ENCODE measurements at regions not wholly inside any gene's neighbourhood (a gene's known extent, or its start where the extent isn't known, plus 50 kb on each side); places are given as distances from the start of the nearest gene placed in this dataset.

- RAD21 ChIA-PET (ENCODE audit: low non-redundant PET in 1 of 2, low total read pairs in 2 of 2, uncharacterized antibody in 2 of 2, unreplicated experiment in 2 of 2), result no interaction called here
- Histone ChIP-seq H3K4me2 (ENCODE audit: low read length) (no peak overlapping the region), H3K9me3 (ENCODE audit: control insufficient read depth in 1 of 2, insufficient read depth in 1 of 2, low read depth in 1 of 2, low read length in 2 of 2) (no peaks in the 10 kb centered on the region; a peak in 1 of 4 replicates), H3K4me3 (replicated peaks in 1 of 2; ENCODE audit: low read depth in 1 of 2, low read length in 2 of 2) (no peak overlapping the region), H3K36me3 (ENCODE audit: control insufficient read depth in 1 of 2, insufficient read depth in 2 of 2, low read length in 2 of 2) (no peaks in the 10 kb centered on the region), H3K79me2 (ENCODE audit: insufficient read depth, low read length) (no peaks in the 10 kb centered on the region), H2AFZ (ENCODE audit: low read depth, low read length, poor library complexity, severe bottlenecking) (no peak overlapping the region), H3K9me2 (ENCODE audit: insufficient read depth) (no peaks in the 10 kb centered on the region), H3K4me1 (ENCODE audit: control insufficient read depth in 1 of 2, insufficient read depth in 2 of 2, low read length in 2 of 2) (no peaks in the 10 kb centered on the region), H4K20me1 (ENCODE audit: insufficient read depth) (no peaks in the 10 kb centered on the region), H3K9ac (ENCODE audit: low read length) (no peak overlapping the region), H3K27ac (ENCODE audit: low read depth, low read length) (no peak overlapping the region), H3K27me3 (ENCODE audit: insufficient read depth, low read length) (peaks cover 6% of the 10 kb centered on the region; the same call in 1 of the 2 replicates)
- CTCF ChIA-PET, result no interaction called here
- ATAC-seq (no peak), DNase-seq (ENCODE audit: low read depth, low spot score) (no peak)
- POLR2A ChIA-PET, result no interaction called here
- intact Hi-C loops (cut with micrococcal nuclease), result no loop called here
- TF ChIP-seq REST (IDR thresholded peaks at IDR 0.05; ENCODE audit: low read depth) (no peak), CEBPB (IDR thresholded peaks at IDR 0.05; ENCODE audit: low read depth) (no peak), FOSL1 (IDR thresholded peaks at IDR 0.05; ENCODE audit: low read depth) (no peak), POLR2AphosphoS5 (IDR thresholded peaks at IDR 0.05; ENCODE audit: low read depth, low read length) (no peak), TCF7L2 (IDR thresholded peaks at IDR 0.05; ENCODE audit: borderline replicate concordance, extremely low read depth, insufficient read depth, insufficient read length) (no peak), ZBTB33 (IDR thresholded peaks at IDR 0.05; ENCODE audit: extremely low read depth, insufficient replicate concordance, low read length) (no peak), SRF (IDR thresholded peaks at IDR 0.05; ENCODE audit: low read depth) (no peak), ZFX (IDR thresholded peaks at IDR 0.05) (no peak), ATF3 (IDR thresholded peaks at IDR 0.05) (no peak), MAX (IDR thresholded peaks at IDR 0.05) (no peak), SP1 (IDR thresholded peaks at IDR 0.05; ENCODE audit: low read depth) (no peak), EZH2phosphoT487 (IDR thresholded peaks at IDR 0.05; ENCODE audit: borderline replicate concordance) (no peak), CBX3 (IDR thresholded peaks at IDR 0.05; ENCODE audit: low read depth) (no peak), YY1 (IDR thresholded peaks at IDR 0.05; ENCODE audit: extremely low read depth, insufficient replicate concordance, low read depth, low read length) (no peak), JUND (IDR thresholded peaks at IDR 0.05) (no peak)
- BruUV-seq (replicated peaks), result no TSS peak
Observed at GRCh38 chr22:48151641-48152040, 1389.2 kb downstream of the TBC1D22A start.
